HL-60 (cell line): ENCODE measurements at regions not wholly inside any gene's neighbourhood (a gene's known extent, or its start where the extent isn't known, plus 50 kb on each side); places are given as distances from the start of the nearest gene placed in this dataset.

Experiments
- CTCF ChIP-seq: IDR thresholded peaks from one replicate; pipeline ENCODE4 v1.5.1; 2011; ENCODE audit warnings: low read length, control low read depth, inconsistent platforms; ENCODE audit not compliant: insufficient read depth
- TF ChIP-seq, protein P1 (sequence below): IDR thresholded peaks from 2 replicates; pipeline ENCODE4 v1.6.1; 2012; ENCODE audit warnings: low read depth; ENCODE audit not compliant: insufficient replicate concordance

- no peak for TF ChIP-seq CTCF
- TF ChIP-seq, protein P1, sequence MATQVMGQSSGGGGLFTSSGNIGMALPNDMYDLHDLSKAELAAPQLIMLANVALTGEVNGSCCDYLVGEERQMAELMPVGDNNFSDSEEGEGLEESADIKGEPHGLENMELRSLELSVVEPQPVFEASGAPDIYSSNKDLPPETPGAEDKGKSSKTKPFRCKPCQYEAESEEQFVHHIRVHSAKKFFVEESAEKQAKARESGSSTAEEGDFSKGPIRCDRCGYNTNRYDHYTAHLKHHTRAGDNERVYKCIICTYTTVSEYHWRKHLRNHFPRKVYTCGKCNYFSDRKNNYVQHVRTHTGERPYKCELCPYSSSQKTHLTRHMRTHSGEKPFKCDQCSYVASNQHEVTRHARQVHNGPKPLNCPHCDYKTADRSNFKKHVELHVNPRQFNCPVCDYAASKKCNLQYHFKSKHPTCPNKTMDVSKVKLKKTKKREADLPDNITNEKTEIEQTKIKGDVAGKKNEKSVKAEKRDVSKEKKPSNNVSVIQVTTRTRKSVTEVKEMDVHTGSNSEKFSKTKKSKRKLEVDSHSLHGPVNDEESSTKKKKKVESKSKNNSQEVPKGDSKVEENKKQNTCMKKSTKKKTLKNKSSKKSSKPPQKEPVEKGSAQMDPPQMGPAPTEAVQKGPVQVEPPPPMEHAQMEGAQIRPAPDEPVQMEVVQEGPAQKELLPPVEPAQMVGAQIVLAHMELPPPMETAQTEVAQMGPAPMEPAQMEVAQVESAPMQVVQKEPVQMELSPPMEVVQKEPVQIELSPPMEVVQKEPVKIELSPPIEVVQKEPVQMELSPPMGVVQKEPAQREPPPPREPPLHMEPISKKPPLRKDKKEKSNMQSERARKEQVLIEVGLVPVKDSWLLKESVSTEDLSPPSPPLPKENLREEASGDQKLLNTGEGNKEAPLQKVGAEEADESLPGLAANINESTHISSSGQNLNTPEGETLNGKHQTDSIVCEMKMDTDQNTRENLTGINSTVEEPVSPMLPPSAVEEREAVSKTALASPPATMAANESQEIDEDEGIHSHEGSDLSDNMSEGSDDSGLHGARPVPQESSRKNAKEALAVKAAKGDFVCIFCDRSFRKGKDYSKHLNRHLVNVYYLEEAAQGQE = no peak
These were observed 50.5 kb upstream of the SPDEF start for GRCh38 chr6:34606477-34607265.
